ENCODE measurements at regions not wholly inside any gene's neighbourhood (a gene's known extent, or its start where the extent isn't known, plus 50 kb on each side); places are given as distances from the start of the nearest gene placed in this dataset.
"Not testable (repeated sequence)": the region's sequence is repeated elsewhere in the genome, so short reads cannot be mapped to it uniquely, and the experiment has no call there.

GRCh38 chr21:35507181-35507759, 458.2 kb upstream of the RUNX1 start:
- no peak for DNase-seq
- no peak for ATAC-seq
- intact Hi-C loops (cut with micrococcal nuclease), result no loop called here

GRCh38 chr21:35506771-35507170, 457.7 kb upstream of the RUNX1 start:
- ATAC-seq, result no peak
- DNase-seq, result no peak
- intact Hi-C loops (cut with micrococcal nuclease), result no loop called here

- no peak for DNase-seq
- ATAC-seq, result no peak
- intact Hi-C loops (cut with micrococcal nuclease), result no loop called here
Measured at GRCh38 chr21:35506352-35506751, 457.2 kb upstream of the RUNX1 start.

- DNase-seq, result no peak
- no peak for ATAC-seq
- intact Hi-C loops (cut with micrococcal nuclease), result no loop called here
Measured at GRCh38 chr21:35504951-35505466, 455.9 kb upstream of the RUNX1 start.

GRCh38 chr21:35504277-35504676, 455.2 kb upstream of the RUNX1 start:
- no peak for DNase-seq
- intact Hi-C loops (cut with micrococcal nuclease), result no loop called here
- no peak for ATAC-seq

GRCh38 chr21:35503671-35504070, 454.6 kb upstream of the RUNX1 start:
- intact Hi-C loops (cut with micrococcal nuclease), result no loop called here
- peak; percentile 74 for ATAC-seq
- no peak for DNase-seq

- intact Hi-C loops (cut with micrococcal nuclease), result no loop called here
- no peak for DNase-seq
Measured at GRCh38 chr21:35502821-35503220, 453.7 kb upstream of the RUNX1 start.

GRCh38 chr21:35497522-35497921, 448.4 kb upstream of the RUNX1 start:
- ATAC-seq; intact Hi-C loops (cut with micrococcal nuclease); DNase-seq: not testable (repeated sequence)

More at GRCh38 chr21:35502821-35503220, 453.7 kb upstream of the RUNX1 start:
- no peak for ATAC-seq

- intact Hi-C loops (cut with micrococcal nuclease), result no loop called here
Measured at GRCh38 chr21:35491920-35492678, 443.0 kb upstream of the RUNX1 start.

GRCh38 chr21:35491114-35491513, 442.0 kb upstream of the RUNX1 start:
- intact Hi-C loops (cut with micrococcal nuclease), result no loop called here
- ATAC-seq (no peak), DNase-seq (no peak)

More at GRCh38 chr21:35491920-35492678, 443.0 kb upstream of the RUNX1 start:
- no peak for DNase-seq
- peak; percentile 41 for ATAC-seq

- ATAC-seq, result no peak
- no peak for DNase-seq
- intact Hi-C loops (cut with micrococcal nuclease), result no loop called here
Measured at GRCh38 chr21:35489389-35489980, 440.4 kb upstream of the RUNX1 start.

GRCh38 chr21:35488946-35489345, 439.8 kb upstream of the RUNX1 start:
- ATAC-seq, result no peak
- intact Hi-C loops (cut with micrococcal nuclease), result no loop called here
- DNase-seq, result no peak

- no peak for DNase-seq
- intact Hi-C loops (cut with micrococcal nuclease), result no loop called here
- no peak for ATAC-seq
Measured at GRCh38 chr21:35485364-35485763, 436.3 kb upstream of the RUNX1 start.

- intact Hi-C loops (cut with micrococcal nuclease), result no loop called here
- ATAC-seq, result no peak
- no peak for DNase-seq
Measured at GRCh38 chr21:35484851-35485250, 435.7 kb upstream of the RUNX1 start.

- no peak for ATAC-seq
- DNase-seq, result no peak
- intact Hi-C loops (cut with micrococcal nuclease), result no loop called here
Measured at GRCh38 chr21:35484032-35484431, 434.9 kb upstream of the RUNX1 start.

GRCh38 chr21:35482933-35483662, 434.0 kb upstream of the RUNX1 start:
- no peak for ATAC-seq
- intact Hi-C loops (cut with micrococcal nuclease), result no loop called here
- DNase-seq, result no peak

GRCh38 chr21:35482096-35482495, 433.0 kb upstream of the RUNX1 start:
- no peak for ATAC-seq
- intact Hi-C loops (cut with micrococcal nuclease), result no loop called here
- no peak for DNase-seq

- intact Hi-C loops (cut with micrococcal nuclease), result no loop called here
- ATAC-seq, result no peak
- DNase-seq, result no peak
Measured at GRCh38 chr21:35481005-35481404, 431.9 kb upstream of the RUNX1 start.

GRCh38 chr21:35479529-35479928, 430.4 kb upstream of the RUNX1 start:
- ATAC-seq (no peak), DNase-seq (no peak)
- intact Hi-C loops (cut with micrococcal nuclease), result no loop called here

GRCh38 chr21:35479065-35479448, 430.0 kb upstream of the RUNX1 start:
- intact Hi-C loops (cut with micrococcal nuclease), result no loop called here
- ATAC-seq (no peak), DNase-seq (no peak)
